ENCODE measurements at regions not wholly inside any gene's neighbourhood (a gene's known extent, or its start where the extent isn't known, plus 50 kb on each side); places are given as distances from the start of the nearest gene placed in this dataset.
A peak's percentile ranks its signal among the peaks of the same experiment; 100 is the strongest.

DNA sequence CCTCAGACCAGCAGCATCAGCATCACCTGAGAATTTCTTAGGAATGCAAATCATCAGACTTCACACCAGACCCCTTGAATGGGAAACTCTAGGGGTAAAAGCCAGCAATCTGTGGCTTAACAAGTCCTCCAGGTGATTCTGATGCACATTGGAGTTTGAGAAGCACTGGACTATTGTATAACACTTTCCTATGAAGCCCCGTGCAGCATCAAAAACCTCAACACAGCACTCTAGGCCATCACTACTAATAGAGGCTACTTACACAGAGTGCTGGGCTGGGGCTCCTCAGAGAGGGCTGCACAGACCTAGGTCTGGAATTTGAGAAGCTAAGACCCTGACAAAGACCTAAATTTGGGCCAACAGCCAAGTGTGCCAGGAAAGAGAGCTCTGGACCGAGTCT is 95.7 kb upstream of the ARAP3 start:
- no peak for DNase-seq

GRCh38 chr5:141777130-141777529 is 95.1 kb upstream of the ARAP3 start:
- DNase-seq, result no peak

- no peak for DNase-seq
Measured at GRCh38 chr5:141773779-141774562, 91.9 kb upstream of the ARAP3 start.

DNA sequence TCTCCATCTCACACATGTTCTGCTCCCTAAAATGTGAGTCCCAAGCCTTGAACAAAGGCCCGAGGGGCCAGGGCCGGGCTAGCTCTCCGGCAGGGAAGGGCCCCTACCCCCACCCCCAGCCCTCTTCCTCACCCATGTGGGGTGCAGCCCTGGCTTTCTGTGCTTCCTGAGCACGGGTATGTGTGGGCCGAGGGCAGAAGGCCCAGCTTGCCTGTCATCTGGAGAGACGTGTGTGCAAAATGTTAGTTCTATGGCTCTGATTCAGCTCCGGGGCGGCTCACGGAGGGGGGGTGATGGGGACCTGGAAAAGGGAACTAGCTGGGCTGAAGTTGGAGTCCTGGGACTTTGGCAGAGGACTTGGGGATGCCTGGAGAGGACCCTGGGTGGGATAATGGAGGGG is 90.3 kb upstream of the ARAP3 start:
- DNase-seq, result no peak

- DNase-seq, result no peak
Measured at GRCh38 chr5:141771562-141771961, 89.5 kb upstream of the ARAP3 start.

GRCh38 chr5:141771031-141771430 is 89.0 kb upstream of the ARAP3 start:
- no peak for DNase-seq

GRCh38 chr5:141769671-141770070 is 87.6 kb upstream of the ARAP3 start:
- no peak for DNase-seq

GRCh38 chr5:141767671-141768070 is 85.6 kb upstream of the ARAP3 start:
- DNase-seq, result no peak

GRCh38 chr5:141765896-141766551 is 84.0 kb upstream of the ARAP3 start:
- no peak for DNase-seq

DNA sequence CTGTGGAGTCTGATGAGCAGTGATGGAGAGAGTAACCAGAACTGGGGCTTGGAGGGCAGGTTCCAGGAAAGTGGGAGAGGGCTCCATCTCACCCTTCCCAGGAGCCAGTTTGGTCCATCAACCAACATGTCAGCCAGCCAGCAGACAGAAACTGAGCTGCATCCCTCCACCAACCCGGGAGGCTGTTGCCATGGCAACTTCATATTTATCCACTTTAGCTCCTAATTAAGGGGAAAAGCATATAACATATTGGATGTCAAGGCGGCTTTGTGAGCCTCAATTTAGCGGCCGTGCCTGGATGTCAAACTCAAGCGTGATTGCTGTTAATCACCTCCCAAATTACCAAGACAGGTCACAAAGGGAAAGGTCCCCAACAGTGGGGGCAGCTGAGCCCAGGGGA is 81.5 kb upstream of the ARAP3 start:
- no peak for DNase-seq

GRCh38 chr5:141762790-141763368 is 80.8 kb upstream of the ARAP3 start:
- DNase-seq, result no peak

GRCh38 chr5:141762316-141762715 is 80.3 kb upstream of the ARAP3 start:
- no peak for DNase-seq

DNA sequence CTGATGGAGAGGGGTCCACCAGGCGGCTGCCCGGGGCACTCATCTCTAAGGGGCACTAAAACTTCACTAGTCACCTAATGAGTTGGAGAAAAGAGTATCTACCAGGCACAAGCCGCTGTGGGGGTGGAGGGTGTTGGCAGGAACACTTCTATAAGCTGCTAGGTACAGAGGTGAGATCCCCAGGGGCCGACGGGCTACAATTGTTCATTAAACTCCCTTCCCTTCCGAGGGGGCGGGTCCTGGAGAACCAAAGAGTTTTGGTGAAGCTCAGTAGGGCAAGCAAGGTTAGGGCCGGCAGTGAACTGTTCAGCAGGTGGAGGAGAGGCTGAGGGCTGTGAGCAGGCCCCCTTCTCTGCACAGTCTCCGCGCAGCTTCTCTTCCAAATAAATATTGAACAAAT is 78.7 kb upstream of the ARAP3 start:
- DNase-seq, result no peak

GRCh38 chr5:141760193-141760592 is 78.2 kb upstream of the ARAP3 start:
- no peak for DNase-seq

GRCh38 chr5:141758310-141758998 is 76.4 kb upstream of the ARAP3 start:
- DNase-seq, result no peak

DNA sequence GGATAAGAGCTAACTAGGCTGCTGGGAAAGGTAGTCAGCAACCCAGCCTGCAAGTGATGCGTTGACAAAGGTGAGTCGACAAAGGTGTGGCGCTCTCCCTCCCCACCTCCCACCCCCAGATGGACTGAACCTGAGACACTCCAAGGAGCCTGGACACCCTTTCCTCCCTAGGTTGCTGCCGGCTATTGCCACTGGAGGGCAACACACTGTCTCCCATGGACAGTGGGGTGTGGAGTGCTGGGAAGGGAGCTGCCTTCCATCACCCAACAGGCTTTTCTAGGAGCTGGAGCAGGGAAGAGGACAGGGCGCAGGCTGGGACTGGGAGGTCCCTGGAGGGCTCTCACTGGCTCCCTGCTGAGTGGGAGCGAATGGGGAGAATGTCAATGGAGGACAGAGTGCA is 75.4 kb upstream of the ARAP3 start:
- no peak for DNase-seq

- DNase-seq, result no peak
Measured at GRCh38 chr5:141756196-141756595, 74.2 kb upstream of the ARAP3 start.

- DNase-seq, result no peak
Measured at GRCh38 chr5:141753971-141754713, 72.1 kb upstream of the ARAP3 start.

GRCh38 chr5:141753143-141753970 is 71.3 kb upstream of the ARAP3 start:
- no peak for DNase-seq

GRCh38 chr5:141747152-141748141 is 65.4 kb upstream of the ARAP3 start:
- peak; percentile 93 for DNase-seq

DNA sequence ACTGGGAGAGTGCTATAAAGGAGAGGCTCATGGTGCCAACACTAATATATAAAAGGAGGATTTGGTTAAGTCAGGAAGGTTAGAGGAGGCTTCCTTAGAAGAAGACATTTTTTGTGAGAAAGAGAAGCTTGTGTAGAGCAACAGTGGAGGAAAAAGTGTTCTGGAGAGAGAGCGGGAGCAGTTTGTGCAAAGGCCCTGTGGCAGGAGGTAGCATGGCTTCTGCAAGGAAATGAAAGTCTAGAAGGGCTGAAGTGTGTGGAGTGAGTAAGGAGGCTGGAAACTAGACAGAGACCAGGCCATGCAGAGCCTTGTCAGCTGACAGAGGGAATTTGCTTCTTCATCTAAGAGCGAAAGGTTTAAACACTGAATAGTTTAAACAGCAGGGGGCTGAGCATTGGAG is 64.4 kb upstream of the ARAP3 start:
- DNase-seq, result no peak
